Left lung (tissue), 4 donors: ENCODE measurements at regions not wholly inside any gene's neighbourhood (a gene's known extent, or its start where the extent isn't known, plus 50 kb on each side); places are given as distances from the start of the nearest gene placed in this dataset.

ENCODE experiments used
- ATAC-seq: fragments of 200-7000 bp; cut with Tn5 transposase; one replicate; pipeline ENCODE4 v1.9.1; 2020; ENCODE audit warnings: moderate library complexity
- DNase-seq, 4 donors: peaks; one replicate each; pipeline ENCODE4 v3.0.0-alpha.2; 2013 to 2020
- H3K27ac ChIP-seq, 2 donors: fragments of 200-600 bp; sonication (generic) in 1 of 2; one replicate each; pipeline versions ENCODE4 v1.5.0 to v1.8.0; 2020 to 2021
- H3K27me3 ChIP-seq, 2 donors: fragments of 200-600 bp; sonication (generic) in 1 of 2; one replicate each; pipeline versions ENCODE4 v1.5.0 to v1.8.0; 2020 to 2021
- H3K36me3 ChIP-seq, 2 donors: fragments of 200-600 bp; sonication (generic) in 1 of 2; one replicate each; pipeline versions ENCODE4 v1.5.0 to v1.8.0; 2020 to 2021
- H3K4me1 ChIP-seq, 2 donors: fragments of 200-600 bp; one replicate each; pipeline ENCODE4 v1.8.0; 2021
- H3K4me3 ChIP-seq, 2 donors: fragments of 200-600 bp; sonication (generic) in 1 of 2; one replicate each; pipeline versions ENCODE4 v1.5.0 to v1.8.0; 2020 to 2021; ENCODE audit warnings: mild to moderate bottlenecking in 1 of 2
- H3K9me3 ChIP-seq, 2 donors: fragments of 200-600 bp; sonication (generic) in 1 of 2; one replicate each; pipeline versions ENCODE4 v1.5.0 to v1.8.0; 2020 to 2021
- CTCF ChIP-seq, 2 donors: fragments of 200-600 bp; sonication (generic) in 1 of 2; IDR thresholded peaks; one replicate each; pipeline versions ENCODE4 v1.5.0 to v1.8.0; 2021; ENCODE audit warnings: antibody characterized with exemption in 2 of 2
- intact Hi-C, 2 donors: fragments of 100-400 bp; cut with DNase I; formaldehyde crosslinking; loops; one replicate each; pipeline versions ENCODE4 v1.11.2 to v1.14.2; 2022
- donor health status: DM: no; HTN: yes; CAD: no.
- donor health status: DM: no; HTN: no; CAD: no.

GRCh38 chrX:15973299-15973698, 118.7 kb upstream of the AP1S2 start:
- H3K4me3 ChIP-seq: no peak overlapping the region
- peaks cover 0 to 5% of the 10 kb centered on the region in 2 donors for H3K27me3 ChIP-seq
- ATAC-seq (peak; percentile 81), DNase-seq (peak in 1 of 4 donors; percentile 12)
- H3K9me3 ChIP-seq: no peaks in the 10 kb centered on the region
- no peaks in the 10 kb centered on the region for H3K36me3 ChIP-seq
- peak; percentile 24 to 37 for TF ChIP-seq CTCF (IDR thresholded peaks at IDR 0.05)
- H3K4me1 ChIP-seq: no peaks in the 10 kb centered on the region
- intact Hi-C loops: no loop called here
- H3K27ac ChIP-seq: no peak overlapping the region

- no peak overlapping the region for H3K4me3 ChIP-seq
- H3K9me3 ChIP-seq: no peaks in the 10 kb centered on the region
- peaks cover 0 to 5% of the 10 kb centered on the region in 2 donors for H3K27me3 ChIP-seq
- no peak for ATAC-seq
- no peaks in the 10 kb centered on the region for H3K36me3 ChIP-seq
- H3K4me1 ChIP-seq: no peaks in the 10 kb centered on the region
- H3K27ac ChIP-seq: no peak overlapping the region
- no peak for TF ChIP-seq CTCF (IDR thresholded peaks at IDR 0.05)
- intact Hi-C loops: no loop called here
- no peak for DNase-seq
These were observed 117.1 kb upstream of the AP1S2 start for GRCh38 chrX:15971696-15972095.

- intact Hi-C loops: no loop called here
- no peak for TF ChIP-seq CTCF (IDR thresholded peaks at IDR 0.05)
These were observed 109.2 kb upstream of the AP1S2 start for GRCh38 chrX:15963858-15964257.

DNA sequence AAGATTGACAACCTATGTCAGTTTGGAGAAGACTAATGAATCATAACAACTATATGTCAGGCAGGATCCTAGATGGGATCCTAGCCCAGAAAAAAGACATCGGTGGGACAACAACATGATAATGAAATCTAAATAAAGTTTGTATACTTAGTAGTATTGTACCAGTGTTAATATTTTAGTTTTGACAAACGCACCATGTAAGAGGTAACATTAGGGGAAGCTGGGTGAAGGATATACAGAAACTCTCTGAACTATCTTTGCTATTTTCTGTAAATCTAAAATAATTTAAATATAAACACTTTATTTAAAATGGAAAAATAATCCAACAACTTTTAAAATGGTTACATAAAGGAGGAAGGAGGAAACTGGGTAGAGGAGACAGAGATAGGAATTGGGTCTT, 105.6 kb upstream of the AP1S2 start:
- H3K27ac ChIP-seq: no peak overlapping the region
- DNase-seq (no peak), ATAC-seq (no peak)
- no peak for TF ChIP-seq CTCF (IDR thresholded peaks at IDR 0.05)
- H3K9me3 ChIP-seq: no peaks in the 10 kb centered on the region
- no peaks in the 10 kb centered on the region for H3K27me3 ChIP-seq
- H3K4me3 ChIP-seq: no peak overlapping the region
- intact Hi-C loops: no loop called here
- H3K4me1 ChIP-seq: no peaks in the 10 kb centered on the region
- no peaks in the 10 kb centered on the region for H3K36me3 ChIP-seq

More at GRCh38 chrX:15963858-15964257, 109.2 kb upstream of the AP1S2 start:
- Histone ChIP-seq H3K9me3 (no peaks in the 10 kb centered on the region), H3K4me3 (no peak overlapping the region), H3K27me3 (no peaks in the 10 kb centered on the region), H3K27ac (no peak overlapping the region), H3K36me3 (no peaks in the 10 kb centered on the region), H3K4me1 (no peaks in the 10 kb centered on the region)
- no peak for ATAC-seq
- no peak for DNase-seq

- ATAC-seq: no peak
- Histone ChIP-seq H3K27me3 (no peaks in the 10 kb centered on the region), H3K4me1 (no peaks in the 10 kb centered on the region), H3K27ac (no peak overlapping the region), H3K9me3 (no peaks in the 10 kb centered on the region), H3K4me3 (no peak overlapping the region), H3K36me3 (no peaks in the 10 kb centered on the region)
- no peak for DNase-seq
- TF ChIP-seq CTCF (IDR thresholded peaks at IDR 0.05): no peak
- intact Hi-C loops: no loop called here
These were observed 102.1 kb upstream of the AP1S2 start for GRCh38 chrX:15956681-15957080.
